HL-60 (cell line): ENCODE measurements at regions not wholly inside any gene's neighbourhood (a gene's known extent, or its start where the extent isn't known, plus 50 kb on each side); places are given as distances from the start of the nearest gene placed in this dataset.

ENCODE experiments used
- DNase-seq, 2 experiments: peaks; one replicate each; pipeline ENCODE4 v3.0.0-alpha.2; 2010 to 2020; ENCODE audit warnings: low read depth in 1 of 2, low spot score in 1 of 2
- H3K27ac ChIP-seq: fragments of 250-450 bp; sonication (Bioruptor Pico); replicated peaks from 2 replicates; pipeline ENCODE4 v1.5.1; 2020; ENCODE audit warnings: mild to moderate bottlenecking, moderate library complexity
- H3K27me3 ChIP-seq: fragments of 250-450 bp; sonication (Bioruptor Pico); 2 replicates; pipeline ENCODE4 v1.5.1; 2021; ENCODE audit warnings: mild to moderate bottlenecking, moderate library complexity; ENCODE audit not compliant: insufficient read depth, poor library complexity, severe bottlenecking
- H3K4me3 ChIP-seq: replicated peaks from 2 replicates; pipeline ENCODE4 v1.5.1; 2011; ENCODE audit warnings: mild to moderate bottlenecking, control low read depth, low read length; ENCODE audit not compliant: insufficient read depth
- GABPA ChIP-seq: IDR thresholded peaks from 2 replicates; pipeline ENCODE4 v1.6.1; 2012; ENCODE audit warnings: low read depth
- POLR2AphosphoS5 ChIP-seq: IDR thresholded peaks from 2 replicates; pipeline ENCODE4 v1.6.1; 2012; ENCODE audit warnings: low read depth
- REST ChIP-seq: IDR thresholded peaks from 2 replicates; pipeline ENCODE4 v1.6.1; 2012; ENCODE audit warnings: low read depth; ENCODE audit not compliant: insufficient replicate concordance
- SPI1 ChIP-seq: IDR thresholded peaks from 2 replicates; pipeline ENCODE4 v1.6.1; 2012; ENCODE audit warnings: low read depth, mild to moderate bottlenecking, borderline replicate concordance
- TF ChIP-seq, protein P1 (sequence below): IDR thresholded peaks from one replicate; pipeline ENCODE4 v1.5.1; 2011; ENCODE audit warnings: low read length, control low read depth, inconsistent platforms; ENCODE audit not compliant: insufficient read depth

DNA sequence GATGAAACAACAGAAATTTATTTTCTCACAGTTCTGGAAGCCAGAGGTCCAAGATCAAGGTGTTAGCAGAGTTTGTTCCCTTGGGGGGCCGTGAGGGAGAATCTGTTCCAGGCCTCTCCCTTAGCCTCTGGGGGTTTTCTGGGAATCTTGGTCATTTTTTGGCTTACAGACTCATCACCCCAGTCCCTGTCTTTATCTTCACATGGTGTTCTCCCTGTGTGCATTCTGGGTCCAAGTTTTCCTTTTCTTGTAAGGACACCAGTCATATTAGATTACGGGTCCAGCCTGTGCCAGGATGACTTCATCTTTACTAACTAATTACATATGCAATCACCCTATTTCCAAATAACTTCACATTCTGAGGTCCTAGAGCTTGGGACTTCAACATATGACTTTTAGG is 292.5 kb upstream of the TRIB2 start:
- Histone ChIP-seq H3K4me3 (no peak overlapping the region), H3K27me3 (no peaks in the 10 kb centered on the region), H3K27ac (no peak overlapping the region)
- TF ChIP-seq GABPA (no peak), POLR2AphosphoS5 (no peak), SPI1 (no peak), REST (no peak)
- TF ChIP-seq, protein P1, sequence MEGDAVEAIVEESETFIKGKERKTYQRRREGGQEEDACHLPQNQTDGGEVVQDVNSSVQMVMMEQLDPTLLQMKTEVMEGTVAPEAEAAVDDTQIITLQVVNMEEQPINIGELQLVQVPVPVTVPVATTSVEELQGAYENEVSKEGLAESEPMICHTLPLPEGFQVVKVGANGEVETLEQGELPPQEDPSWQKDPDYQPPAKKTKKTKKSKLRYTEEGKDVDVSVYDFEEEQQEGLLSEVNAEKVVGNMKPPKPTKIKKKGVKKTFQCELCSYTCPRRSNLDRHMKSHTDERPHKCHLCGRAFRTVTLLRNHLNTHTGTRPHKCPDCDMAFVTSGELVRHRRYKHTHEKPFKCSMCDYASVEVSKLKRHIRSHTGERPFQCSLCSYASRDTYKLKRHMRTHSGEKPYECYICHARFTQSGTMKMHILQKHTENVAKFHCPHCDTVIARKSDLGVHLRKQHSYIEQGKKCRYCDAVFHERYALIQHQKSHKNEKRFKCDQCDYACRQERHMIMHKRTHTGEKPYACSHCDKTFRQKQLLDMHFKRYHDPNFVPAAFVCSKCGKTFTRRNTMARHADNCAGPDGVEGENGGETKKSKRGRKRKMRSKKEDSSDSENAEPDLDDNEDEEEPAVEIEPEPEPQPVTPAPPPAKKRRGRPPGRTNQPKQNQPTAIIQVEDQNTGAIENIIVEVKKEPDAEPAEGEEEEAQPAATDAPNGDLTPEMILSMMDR: no peak
- DNase-seq: no peak

DNA sequence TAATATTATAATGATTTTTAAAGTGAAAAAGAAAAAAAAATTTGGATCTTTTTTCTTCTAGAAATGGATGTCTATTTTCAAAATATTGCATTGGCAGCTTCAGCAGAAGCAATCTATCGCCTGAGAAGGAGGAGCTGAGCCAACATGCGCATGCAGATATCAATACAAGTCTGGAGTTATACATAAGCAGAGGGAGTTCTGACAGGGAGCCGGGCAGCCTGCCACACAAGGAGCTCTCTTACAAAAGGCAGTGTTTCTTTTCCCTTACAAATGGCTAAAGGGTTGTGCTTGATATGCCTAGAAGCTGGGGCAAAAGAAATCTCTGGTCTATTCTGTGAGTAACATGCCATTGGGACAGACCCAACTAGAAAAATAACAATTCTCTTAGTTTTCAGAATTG is 291.9 kb upstream of the TRIB2 start:
- H3K27ac ChIP-seq: no peak overlapping the region
- TF ChIP-seq REST (no peak), SPI1 (no peak), POLR2AphosphoS5 (no peak), GABPA (no peak)
- TF ChIP-seq, protein P1: no peak
- H3K4me3 ChIP-seq: no peak overlapping the region
- DNase-seq: no peak
- H3K27me3 ChIP-seq: no peaks in the 10 kb centered on the region

- DNase-seq: no peak
- TF ChIP-seq REST (no peak), SPI1 (no peak), POLR2AphosphoS5 (no peak), GABPA (no peak)
- TF ChIP-seq, protein P1: no peak
- Histone ChIP-seq H3K27ac (no peak overlapping the region), H3K27me3 (no peaks in the 10 kb centered on the region), H3K4me3 (no peak overlapping the region)
These were observed 288.4 kb upstream of the TRIB2 start for GRCh38 chr2:12428324-12428723.
